Gastrocnemius medialis (tissue), 4 donors: ENCODE measurements at regions not wholly inside any gene's neighbourhood (a gene's known extent, or its start where the extent isn't known, plus 50 kb on each side); places are given as distances from the start of the nearest gene placed in this dataset.

ENCODE experiments used
- ATAC-seq, 2 donors: fragments of 150-250 bp; one replicate each; pipeline ENCODE4 v1.9.1; 2016
- DNase-seq, 2 donors: peaks; one replicate each; pipeline ENCODE4 v3.0.0-alpha.2; 2019
- H3K27ac ChIP-seq, 4 donors: fragments of 200-600 bp; sonication (generic); 1 replicate in 1 of 4; 2 replicates in 3 of 4; pipeline ENCODE4 v1.5.1; 2016 to 2018; ENCODE audit warnings: mild to moderate bottlenecking in 2 of 4, moderate library complexity in 1 of 4
- H3K27me3 ChIP-seq, 3 donors: fragments of 200-600 bp; sonication (generic) in 2 of 3; 1 replicate in 1 of 3; 2 replicates in 2 of 3; pipeline versions ENCODE4 v1.5.1 to v1.6.0; 2016 to 2019; ENCODE audit warnings: mild to moderate bottlenecking in 1 of 3, moderate library complexity in 1 of 3
- H3K36me3 ChIP-seq, 2 donors: fragments of 200-600 bp; sonication (generic) in 1 of 2; one replicate each; pipeline ENCODE4 v1.5.1; 2017 to 2018
- H3K4me1 ChIP-seq, 2 donors: fragments of 200-600 bp; sonication (generic) in 1 of 2; one replicate each; pipeline ENCODE4 v1.5.1; 2016 to 2017; ENCODE audit warnings: mild to moderate bottlenecking in 2 of 2
- H3K4me3 ChIP-seq, 4 donors: fragments of 200-600 bp; sonication (generic) in 3 of 4; 1 replicate in 1 of 4; 2 replicates in 3 of 4; pipeline ENCODE4 v1.5.1; 2016 to 2019; ENCODE audit warnings: mild to moderate bottlenecking in 2 of 4
- H3K9me3 ChIP-seq, 3 donors: fragments of 200-600 bp; sonication (generic) in 2 of 3; 1 replicate in 1 of 3; 2 replicates in 2 of 3; pipeline ENCODE4 v1.5.1; 2016 to 2019
- POLR2A ChIP-seq, 2 donors: fragments of 450-650 bp; IDR thresholded peaks; one replicate each; pipeline ENCODE4 v1.6.1; 2017; ENCODE audit warnings: antibody characterized with exemption in 2 of 2, mild to moderate bottlenecking in 2 of 2, moderate library complexity in 2 of 2
- in situ Hi-C, 4 donors: fragments of 200-750 bp; cut with MboI; loops; one replicate each; pipeline versions ENCODE4 v1.15.0 to v1.8.0; 2017; ENCODE audit warnings: low sequenced_read_pairs in 4 of 4
- intact Hi-C: fragments of 100-400 bp; cut with DNase I; formaldehyde crosslinking; loops from one replicate; pipeline ENCODE4 v1.15.1; 2023; ENCODE audit warnings: low total_unique reads
- TF ChIP-seq, protein P1 (sequence below), 5 experiments: fragments of 450-650 bp in 3 of 5; fragments of 200-600 bp in 2 of 5; sonication (generic) in 2 of 5; IDR thresholded peaks in 4 of 5; conservative IDR thresholded peaks in 1 of 5; 1 replicate in 4 of 5; 2 replicates in 1 of 5; pipeline ENCODE4 v1.5.1; 2016 to 2019; ENCODE audit warnings: antibody characterized with exemption in 5 of 5, mild to moderate bottlenecking in 3 of 5, moderate library complexity in 3 of 5

DNA sequence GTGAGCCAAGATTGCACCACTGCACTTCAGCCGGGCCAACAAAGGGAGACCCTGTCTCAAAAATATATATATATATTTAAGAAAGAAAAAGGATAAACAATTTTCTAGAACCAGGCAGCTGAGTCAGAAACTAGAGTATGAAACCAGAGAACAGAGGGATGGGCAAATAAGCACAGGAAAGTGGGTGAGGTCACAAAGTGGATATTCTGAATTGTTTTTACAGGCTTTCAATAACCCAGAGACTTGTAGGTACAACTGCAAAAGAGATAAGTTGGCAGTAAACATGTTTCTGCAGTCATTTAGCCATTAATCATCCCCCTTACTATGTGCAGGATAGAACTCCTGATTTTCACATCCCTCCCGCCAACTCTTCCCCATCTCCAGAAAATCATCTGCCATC, 94.2 kb downstream of the BTG1 start:
- in situ Hi-C loops, result no loop called here
- ATAC-seq (no peak), DNase-seq (no peak)
- Histone ChIP-seq H3K9me3 (no peaks in the 10 kb centered on the region), H3K4me3 (no peak overlapping the region), H3K27ac (no peak overlapping the region), H3K27me3 (no peaks in the 10 kb centered on the region), H3K36me3 (no peaks in the 10 kb centered on the region), H3K4me1 (no peaks in the 10 kb centered on the region)
- intact Hi-C loops, result no loop called here
- TF ChIP-seq POLR2A (IDR thresholded peaks at IDR 0.05), result no peak
- TF ChIP-seq, protein P1, sequence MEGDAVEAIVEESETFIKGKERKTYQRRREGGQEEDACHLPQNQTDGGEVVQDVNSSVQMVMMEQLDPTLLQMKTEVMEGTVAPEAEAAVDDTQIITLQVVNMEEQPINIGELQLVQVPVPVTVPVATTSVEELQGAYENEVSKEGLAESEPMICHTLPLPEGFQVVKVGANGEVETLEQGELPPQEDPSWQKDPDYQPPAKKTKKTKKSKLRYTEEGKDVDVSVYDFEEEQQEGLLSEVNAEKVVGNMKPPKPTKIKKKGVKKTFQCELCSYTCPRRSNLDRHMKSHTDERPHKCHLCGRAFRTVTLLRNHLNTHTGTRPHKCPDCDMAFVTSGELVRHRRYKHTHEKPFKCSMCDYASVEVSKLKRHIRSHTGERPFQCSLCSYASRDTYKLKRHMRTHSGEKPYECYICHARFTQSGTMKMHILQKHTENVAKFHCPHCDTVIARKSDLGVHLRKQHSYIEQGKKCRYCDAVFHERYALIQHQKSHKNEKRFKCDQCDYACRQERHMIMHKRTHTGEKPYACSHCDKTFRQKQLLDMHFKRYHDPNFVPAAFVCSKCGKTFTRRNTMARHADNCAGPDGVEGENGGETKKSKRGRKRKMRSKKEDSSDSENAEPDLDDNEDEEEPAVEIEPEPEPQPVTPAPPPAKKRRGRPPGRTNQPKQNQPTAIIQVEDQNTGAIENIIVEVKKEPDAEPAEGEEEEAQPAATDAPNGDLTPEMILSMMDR (IDR thresholded peaks at IDR 0.05 in 4 of 5, conservative IDR thresholded peaks at IDR 0.05 in 1 of 5), result no peak

DNA sequence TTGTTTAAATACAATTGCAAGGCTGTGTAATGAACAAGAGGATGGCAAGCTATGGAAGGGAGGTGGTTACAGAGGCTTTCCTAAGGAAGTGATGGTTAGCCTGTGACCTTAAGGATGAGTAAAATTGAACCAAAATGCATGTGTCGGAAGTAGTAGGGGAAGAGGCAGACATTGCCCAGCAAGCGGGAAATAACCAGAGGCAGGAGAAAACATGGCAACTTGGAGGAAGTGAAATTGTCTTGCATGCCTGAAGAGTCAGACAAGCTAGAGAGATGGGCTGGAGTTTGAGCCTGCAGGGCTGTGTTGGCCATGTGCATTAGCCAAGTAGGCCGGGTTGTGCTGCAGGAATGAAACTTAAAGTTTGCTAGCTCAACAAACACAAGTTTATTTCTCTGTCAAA, 96.2 kb downstream of the BTG1 start:
- no peak overlapping the region for H3K27ac ChIP-seq
- no peaks in the 10 kb centered on the region for H3K27me3 ChIP-seq
- intact Hi-C loops (no loop called here), in situ Hi-C loops (no loop called here)
- no peak for ATAC-seq
- no peaks in the 10 kb centered on the region for H3K9me3 ChIP-seq
- DNase-seq, result no peak
- H3K4me3 ChIP-seq, result no peak overlapping the region
- no peak for TF ChIP-seq POLR2A (IDR thresholded peaks at IDR 0.05)
- no peaks in the 10 kb centered on the region for H3K36me3 ChIP-seq
- no peaks in the 10 kb centered on the region for H3K4me1 ChIP-seq

DNA sequence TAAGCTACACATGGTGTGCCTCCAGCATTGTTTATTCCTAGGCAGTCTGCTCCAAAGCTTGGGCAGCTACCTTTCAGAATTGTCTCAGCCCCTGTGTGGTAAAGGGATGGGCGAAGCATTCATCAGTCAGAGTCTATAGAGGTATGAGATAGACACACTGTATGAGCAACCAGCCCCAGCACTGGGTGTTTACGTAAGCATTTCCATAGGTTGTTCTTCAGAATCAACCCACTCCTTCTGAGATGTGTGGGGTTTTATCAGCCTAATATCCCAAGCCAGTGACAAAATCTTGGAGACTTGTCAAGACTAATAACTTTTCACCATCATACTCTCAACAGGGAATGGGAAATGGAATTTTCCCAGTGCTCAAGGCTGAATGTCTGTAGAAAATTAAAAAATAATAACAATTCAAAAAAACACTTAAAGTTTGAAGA, 98.2 kb downstream of the BTG1 start:
- H3K36me3 ChIP-seq, result no peaks in the 10 kb centered on the region
- intact Hi-C loops, result no loop called here
- TF ChIP-seq POLR2A (IDR thresholded peaks at IDR 0.05), result no peak
- TF ChIP-seq, protein P1 (IDR thresholded peaks at IDR 0.05 in 4 of 5, conservative IDR thresholded peaks at IDR 0.05 in 1 of 5), result no peak
- H3K9me3 ChIP-seq, result no peaks in the 10 kb centered on the region
- H3K4me3 ChIP-seq, result no peak overlapping the region
- in situ Hi-C loops, result no loop called here
- no peak overlapping the region for H3K27ac ChIP-seq
- H3K27me3 ChIP-seq, result no peaks in the 10 kb centered on the region
- ATAC-seq (no peak), DNase-seq (no peak)
- H3K4me1 ChIP-seq, result no peaks in the 10 kb centered on the region

DNA sequence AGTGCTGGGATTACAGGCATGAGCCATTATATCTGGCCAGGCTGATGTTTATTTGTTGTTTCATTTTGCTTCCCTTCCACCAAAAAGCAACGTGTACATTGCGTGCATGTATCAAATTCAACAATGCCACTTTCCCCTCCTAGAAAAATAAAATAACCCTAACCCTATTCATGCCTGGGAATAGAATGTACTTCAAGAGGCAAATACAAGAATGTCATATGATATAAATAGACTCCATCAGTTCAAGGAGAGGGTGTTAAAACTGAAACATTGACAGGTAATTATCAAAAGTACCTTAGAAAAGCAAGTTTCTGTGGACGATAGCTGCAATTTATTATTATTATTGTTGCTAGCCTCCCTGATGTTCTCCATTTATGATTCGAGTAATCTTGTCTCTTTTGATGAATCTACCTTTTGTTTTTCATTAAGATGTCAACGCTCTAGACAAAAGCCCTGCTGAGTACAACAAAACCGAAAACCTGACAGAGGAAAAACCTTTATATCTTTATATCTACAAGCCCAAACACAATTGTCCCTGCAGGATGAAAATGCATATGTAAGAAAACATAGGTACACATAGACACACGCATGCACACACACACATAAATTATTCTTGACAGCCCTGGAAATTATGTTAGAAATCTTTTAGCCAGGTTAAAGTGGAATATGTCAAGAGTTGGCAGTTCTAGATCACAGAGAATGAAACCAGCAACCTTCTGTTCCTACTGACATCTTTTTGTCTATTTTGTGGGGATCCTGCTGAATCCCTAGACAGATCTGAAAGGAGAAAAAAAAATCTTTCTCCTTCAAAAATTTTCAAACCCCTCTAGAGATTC, 98.9 kb downstream of the BTG1 start:
- no peak overlapping the region for H3K27ac ChIP-seq

DNA sequence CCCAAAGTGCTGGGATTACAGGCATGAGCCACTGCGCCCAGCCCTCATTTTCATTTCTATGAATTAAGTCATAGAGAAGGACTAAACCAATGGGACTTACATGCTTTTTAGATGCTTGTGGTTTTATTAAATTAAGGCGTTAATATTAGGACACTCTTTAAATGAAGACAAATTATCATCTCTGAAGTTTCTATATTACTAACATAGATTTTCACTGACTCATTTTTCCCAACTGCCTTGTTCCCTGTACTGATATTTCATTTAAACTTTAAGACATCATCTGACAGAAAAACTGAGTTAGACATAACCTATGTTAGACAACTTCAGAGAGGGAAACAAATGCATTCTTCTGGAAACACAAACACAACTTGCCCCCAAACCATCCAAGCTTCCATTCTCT, 99.8 kb downstream of the BTG1 start:
- no peaks in the 10 kb centered on the region for H3K27me3 ChIP-seq
- no peak for ATAC-seq
- no peak overlapping the region for H3K27ac ChIP-seq
- TF ChIP-seq, protein P1 (IDR thresholded peaks at IDR 0.05 in 4 of 5, conservative IDR thresholded peaks at IDR 0.05 in 1 of 5), result no peak
- no peak for TF ChIP-seq POLR2A (IDR thresholded peaks at IDR 0.05)
- no peaks in the 10 kb centered on the region for H3K9me3 ChIP-seq
- no peak overlapping the region for H3K4me3 ChIP-seq
- H3K36me3 ChIP-seq, result no peaks in the 10 kb centered on the region
- no peaks in the 10 kb centered on the region for H3K4me1 ChIP-seq
- in situ Hi-C loops, result no loop called here
- intact Hi-C loops, result no loop called here
- no peak for DNase-seq

More for the DNA sequence above, 98.9 kb downstream of the BTG1 start:
- H3K4me3 ChIP-seq, result no peak overlapping the region
- in situ Hi-C loops (no loop called here), intact Hi-C loops (no loop called here)
- no peaks in the 10 kb centered on the region for H3K27me3 ChIP-seq
- no peaks in the 10 kb centered on the region for H3K9me3 ChIP-seq
- TF ChIP-seq, protein P1 (IDR thresholded peaks at IDR 0.05 in 4 of 5, conservative IDR thresholded peaks at IDR 0.05 in 1 of 5), result no peak
- TF ChIP-seq POLR2A (IDR thresholded peaks at IDR 0.05), result no peak
- H3K36me3 ChIP-seq, result no peaks in the 10 kb centered on the region
- ATAC-seq (no peak), DNase-seq (no peak)
- H3K4me1 ChIP-seq, result no peaks in the 10 kb centered on the region
